ENCODE measurements at regions not wholly inside any gene's neighbourhood (a gene's known extent, or its start where the extent isn't known, plus 50 kb on each side); places are given as distances from the start of the nearest gene placed in this dataset.
"Not testable (repeated sequence)": the region's sequence is repeated elsewhere in the genome, so short reads cannot be mapped to it uniquely, and the experiment has no call there.

GRCh38 chr5:92370032-92370431 lies 986.9 kb upstream of the ARRDC3 start:
- no peak for DNase-seq

GRCh38 chr5:92369587-92369986 lies 986.5 kb upstream of the ARRDC3 start:
- no peak for DNase-seq

DNA sequence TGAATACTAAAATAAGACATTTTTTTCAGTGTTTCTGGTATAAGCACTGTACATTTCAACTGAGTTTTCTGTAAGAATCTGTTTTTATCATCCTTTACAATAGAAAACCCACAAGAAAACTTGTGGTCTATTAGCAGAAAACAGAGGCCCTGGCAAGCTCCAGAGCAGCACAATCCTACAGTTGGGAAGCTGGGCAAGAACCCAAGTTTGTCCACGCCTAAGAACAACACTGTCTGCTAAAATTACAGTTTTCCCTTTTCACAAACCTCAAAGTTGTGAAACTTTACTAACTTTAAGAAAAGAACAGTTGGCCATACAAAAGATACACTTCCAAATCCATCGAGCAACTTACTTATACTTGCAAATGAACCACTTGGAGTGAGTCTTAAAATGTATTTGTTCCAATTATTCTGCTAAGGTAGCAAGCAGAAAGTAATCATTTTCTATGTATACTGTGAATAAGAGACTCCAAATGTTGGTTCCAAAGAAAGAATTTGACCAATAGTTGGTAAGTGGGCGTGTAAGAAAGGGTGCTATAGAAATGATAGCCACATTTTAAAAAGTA lies 982.0 kb upstream of the ARRDC3 start:
- no peak for DNase-seq

DNA sequence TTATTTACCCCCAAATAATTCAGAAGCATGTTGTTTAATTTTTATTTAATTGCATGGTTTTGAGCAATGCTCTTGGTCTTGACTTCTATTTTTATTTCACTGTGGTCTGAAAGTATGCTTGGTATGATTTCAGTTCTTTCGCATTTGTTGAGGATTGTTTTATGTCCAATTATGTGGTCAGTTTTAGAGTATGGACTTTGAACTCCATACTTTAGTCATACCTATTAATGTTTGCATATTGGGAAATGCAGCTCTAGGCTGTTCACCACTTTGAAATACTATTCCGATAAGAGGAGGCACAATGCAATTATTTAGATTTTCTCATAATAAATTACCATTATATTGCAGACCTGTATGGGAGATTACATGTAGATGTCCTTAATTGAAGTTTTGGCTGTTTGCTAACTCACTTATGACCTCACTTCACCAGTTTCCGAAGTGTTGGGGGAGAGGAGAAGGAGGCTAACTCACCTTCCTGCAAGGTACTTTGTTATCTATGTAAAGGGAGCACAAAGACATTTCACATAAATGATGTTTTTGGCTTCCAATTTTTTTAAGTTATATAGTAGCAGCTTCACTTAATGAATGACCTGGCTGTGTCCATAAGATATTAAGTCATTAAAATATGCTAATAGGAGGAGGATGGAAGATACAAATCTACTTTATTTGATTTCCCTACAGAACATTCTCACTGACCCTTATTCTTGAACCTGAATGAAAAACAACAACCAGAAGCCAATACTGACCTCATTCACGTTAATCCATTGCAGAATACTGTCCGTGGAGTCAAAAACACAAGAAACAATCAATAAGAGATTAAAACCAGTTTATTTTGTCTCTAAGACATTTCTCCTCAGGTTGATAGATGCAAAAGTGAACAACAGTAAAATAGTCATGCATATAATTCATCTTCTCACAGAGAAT lies 970.3 kb upstream of the ARRDC3 start:
- no peak for DNase-seq

DNA sequence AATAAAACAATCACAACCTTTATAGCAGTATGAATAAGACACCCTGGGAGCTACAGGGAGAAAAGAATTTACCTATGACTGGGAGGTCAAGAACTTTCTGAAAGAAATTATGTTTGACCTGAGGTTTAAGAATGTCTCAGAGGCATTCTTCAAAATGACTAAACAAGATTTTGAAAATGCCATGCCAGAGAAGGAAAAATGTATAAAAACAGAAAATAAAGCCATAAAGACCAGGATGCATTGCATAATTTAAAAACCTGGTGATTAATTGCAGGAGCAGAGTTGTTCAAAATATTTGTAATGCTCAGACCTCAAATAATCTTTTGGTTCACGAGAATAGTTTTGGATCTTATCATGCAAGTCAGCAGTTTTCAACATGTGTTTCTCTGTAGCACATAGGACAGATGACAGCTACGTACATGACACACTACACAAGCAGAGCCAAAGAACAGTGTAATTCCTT lies 954.7 kb upstream of the ARRDC3 start:
- DNase-seq, result no peak

- no peak for DNase-seq
Measured at GRCh38 chr5:92332039-92332438, 948.9 kb upstream of the ARRDC3 start.

- no peak for DNase-seq
Measured at GRCh38 chr5:92330365-92330764, 947.2 kb upstream of the ARRDC3 start.

DNA sequence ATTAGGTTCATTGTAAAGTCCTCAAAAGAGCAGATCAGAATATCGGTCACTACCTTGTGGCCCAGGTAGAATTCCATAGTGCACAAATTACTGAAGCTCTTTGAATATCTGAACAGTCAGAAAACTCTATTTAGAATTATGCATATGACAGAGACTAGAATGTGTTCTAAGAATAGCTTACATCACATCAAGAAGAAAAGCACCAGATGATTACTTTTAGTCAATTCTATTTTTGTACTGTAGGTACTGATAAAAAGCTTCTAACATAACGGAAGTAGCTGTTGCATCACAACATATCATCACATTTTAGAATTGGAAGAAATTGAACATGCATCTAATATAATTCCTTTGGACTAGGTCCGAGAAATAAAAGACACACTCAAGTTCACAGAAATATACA lies 946.6 kb upstream of the ARRDC3 start:
- DNase-seq, result no peak

DNA sequence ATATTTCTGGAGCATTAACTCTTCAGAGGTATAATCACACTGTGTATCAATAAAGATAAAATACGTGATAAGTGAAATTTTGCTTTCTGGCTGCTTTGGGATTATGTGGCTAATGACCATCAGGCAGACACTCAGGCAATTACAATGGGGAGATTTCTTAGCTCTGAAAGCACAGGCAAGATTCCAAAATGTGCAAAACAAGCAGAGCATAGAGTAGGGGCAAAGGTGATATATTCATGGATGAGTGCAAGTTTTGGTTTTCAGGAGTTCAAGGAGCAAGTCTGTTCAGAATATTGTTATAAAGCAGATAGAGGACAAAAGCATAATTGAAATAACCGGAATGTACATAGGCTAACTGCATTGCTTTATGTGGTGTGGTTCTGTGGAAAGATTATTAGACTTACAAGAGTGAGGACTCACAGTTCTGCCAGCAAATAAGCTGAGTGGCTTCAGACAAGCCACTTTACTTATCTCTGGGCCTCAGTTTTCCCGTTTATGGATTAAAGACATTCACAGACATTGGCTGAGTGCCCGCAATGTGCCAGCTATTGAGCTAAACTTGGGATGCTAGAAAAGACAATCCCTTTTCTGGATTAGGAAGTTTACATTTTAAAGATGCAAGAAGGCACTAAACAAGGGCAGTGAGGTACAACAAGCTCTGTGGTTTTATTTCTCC lies 945.6 kb upstream of the ARRDC3 start:
- no peak for DNase-seq

- DNase-seq, result no peak
Measured at GRCh38 chr5:92320446-92320845, 937.3 kb upstream of the ARRDC3 start.

- no peak for DNase-seq
Measured at GRCh38 chr5:92313385-92313784, 930.3 kb upstream of the ARRDC3 start.

GRCh38 chr5:92309336-92309991 lies 926.3 kb upstream of the ARRDC3 start:
- no peak for DNase-seq

GRCh38 chr5:92308679-92309078 lies 925.6 kb upstream of the ARRDC3 start:
- no peak for DNase-seq

DNA sequence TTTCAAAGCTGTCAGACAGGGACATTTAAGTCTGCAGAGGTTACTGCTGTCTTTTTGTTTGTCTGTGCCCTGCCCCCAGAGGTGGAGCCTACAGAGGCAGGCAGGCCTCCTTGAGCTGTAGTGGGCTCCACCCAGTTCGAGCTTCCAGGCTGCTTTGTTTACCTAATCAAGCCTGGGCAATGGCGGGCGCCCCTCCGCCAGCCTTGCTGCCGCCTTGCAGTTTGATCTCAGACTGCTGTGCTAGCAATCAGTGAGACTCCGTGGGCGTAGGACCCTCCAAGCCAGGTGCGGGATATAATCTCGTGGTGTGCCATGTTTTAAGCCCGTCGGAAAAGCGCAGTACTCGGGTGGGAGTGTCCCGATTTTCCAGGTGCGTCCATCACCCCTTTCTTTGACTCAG lies 919.2 kb upstream of the ARRDC3 start:
- peak; percentile 4 for DNase-seq

DNA sequence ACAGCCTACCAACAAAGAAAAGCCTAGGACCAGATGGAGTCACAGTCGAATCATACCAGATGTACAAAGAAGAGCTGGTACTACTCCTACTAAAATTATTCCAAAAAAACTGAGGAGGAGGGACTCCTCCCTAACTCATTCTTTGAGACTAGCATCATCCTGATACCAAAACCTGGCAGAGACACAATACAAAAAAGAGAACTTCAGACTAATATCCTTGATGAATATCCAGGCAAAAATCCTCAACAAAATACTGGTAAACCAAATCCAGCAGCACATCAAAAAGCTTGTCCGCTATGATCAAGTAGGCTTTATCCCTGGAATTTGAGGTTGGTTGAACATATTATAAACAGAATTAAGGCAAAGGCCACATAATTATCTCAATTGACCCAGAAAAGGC lies 900.4 kb upstream of the ARRDC3 start:
- no peak for DNase-seq

- DNase-seq, result not testable (repeated sequence)
Measured at GRCh38 chr5:92271750-92272149, 888.6 kb upstream of the ARRDC3 start.

- DNase-seq, result no peak
Measured at GRCh38 chr5:92268343-92268742, 885.2 kb upstream of the ARRDC3 start.

GRCh38 chr5:92267830-92268229 lies 884.7 kb upstream of the ARRDC3 start:
- DNase-seq, result no peak

GRCh38 chr5:92265804-92266203 lies 882.7 kb upstream of the ARRDC3 start:
- no peak for DNase-seq

DNA sequence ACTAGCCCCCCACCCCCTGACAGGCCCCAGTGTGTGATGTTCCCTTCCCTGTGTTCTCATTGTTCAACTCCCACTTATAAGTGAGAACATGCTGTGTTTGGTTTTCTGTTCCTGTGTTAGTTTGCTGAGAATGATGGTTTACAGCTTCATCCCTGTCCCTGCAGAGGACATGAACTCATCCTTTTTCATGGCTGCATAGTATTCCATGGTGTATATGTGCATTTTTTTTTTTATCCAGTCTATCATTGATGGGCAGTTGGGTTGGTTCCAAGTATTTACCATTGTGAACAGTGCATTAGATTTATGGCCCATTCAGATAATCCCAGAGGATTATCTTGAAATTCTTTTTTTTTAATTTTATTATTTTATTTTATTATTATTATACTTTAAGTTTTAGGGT lies 872.5 kb upstream of the ARRDC3 start:
- not testable (repeated sequence) for DNase-seq

GRCh38 chr5:92248518-92248917 lies 865.4 kb upstream of the ARRDC3 start:
- DNase-seq, result no peak

DNA sequence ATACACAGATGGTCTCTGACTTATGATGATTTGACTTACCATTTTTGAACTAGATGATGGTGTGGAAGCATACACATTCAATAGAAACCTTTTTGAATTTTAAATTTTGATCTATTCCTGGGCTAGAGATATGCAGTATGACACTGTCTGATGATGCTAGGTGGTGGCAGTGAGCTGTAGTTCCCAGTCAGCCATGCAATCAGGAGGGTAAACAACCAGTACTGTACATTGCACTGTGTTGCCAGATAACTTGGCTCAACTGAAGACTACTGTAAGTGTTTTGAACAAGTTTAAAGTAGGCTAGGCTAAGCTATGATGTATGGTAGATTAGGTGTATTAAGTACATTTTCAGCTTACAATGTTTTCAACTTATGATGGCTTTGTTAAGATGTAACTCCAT lies 859.1 kb upstream of the ARRDC3 start:
- DNase-seq, result no peak

- DNase-seq, result no peak
Measured at GRCh38 chr5:92237896-92238295, 854.8 kb upstream of the ARRDC3 start.
